AG09309 (cell line): ENCODE measurements at regions not wholly inside any gene's neighbourhood (a gene's known extent, or its start where the extent isn't known, plus 50 kb on each side); places are given as distances from the start of the nearest gene placed in this dataset.
A peak's percentile ranks its signal among the peaks of the same experiment; 100 is the strongest.
"Not testable (repeated sequence)": the region's sequence is repeated elsewhere in the genome, so short reads cannot be mapped to it uniquely, and the experiment has no call there.

Experiments used
- DNase-seq: peaks from one replicate; pipeline ENCODE4 v3.0.0-alpha.2; 2010; ENCODE audit warnings: low read depth
- H3K4me3 ChIP-seq: 2 replicates; pipeline ENCODE4 v1.5.1; 2011; ENCODE audit warnings: mild to moderate bottlenecking, low read depth, low read length, moderate library complexity; ENCODE audit not compliant: control insufficient read depth
- CTCF ChIP-seq: IDR thresholded peaks from 2 replicates; pipeline ENCODE4 v1.5.1; 2011; ENCODE audit warnings: mild to moderate bottlenecking, low read depth, low read length, inconsistent platforms; ENCODE audit not compliant: insufficient read depth, control insufficient read depth; ENCODE audit errors: missing control alignments

GRCh38 chr11:67881836-67882235 is 122.1 kb downstream of the UNC93B1 start:
- not testable (repeated sequence) for DNase-seq, H3K4me3 ChIP-seq

- DNase-seq, H3K4me3 ChIP-seq: not testable (repeated sequence)
Measured at GRCh38 chr11:67880594-67881196, 123.2 kb downstream of the UNC93B1 start.

- not testable (repeated sequence) for DNase-seq, H3K4me3 ChIP-seq
Measured at GRCh38 chr11:67878666-67879065, 125.2 kb downstream of the UNC93B1 start.

- H3K4me3 ChIP-seq, DNase-seq: not testable (repeated sequence)
Measured at GRCh38 chr11:67877316-67877715, 126.6 kb downstream of the UNC93B1 start.

- H3K4me3 ChIP-seq, DNase-seq: not testable (repeated sequence)
Measured at GRCh38 chr11:67873223-67873622, 130.7 kb downstream of the UNC93B1 start.

GRCh38 chr11:67871168-67871567 is 132.7 kb downstream of the UNC93B1 start:
- not testable (repeated sequence) for DNase-seq, H3K4me3 ChIP-seq

- not testable (repeated sequence) for DNase-seq, H3K4me3 ChIP-seq
Measured at GRCh38 chr11:67862896-67863295, 141.0 kb downstream of the UNC93B1 start.

GRCh38 chr11:67859513-67860161 is 144.3 kb downstream of the UNC93B1 start:
- not testable (repeated sequence) for H3K4me3 ChIP-seq, DNase-seq

GRCh38 chr11:67850747-67851146 is 153.2 kb downstream of the UNC93B1 start:
- not testable (repeated sequence) for DNase-seq, H3K4me3 ChIP-seq

- DNase-seq, H3K4me3 ChIP-seq: not testable (repeated sequence)
Measured at GRCh38 chr11:67849766-67850165, 154.1 kb downstream of the UNC93B1 start.

- TF ChIP-seq CTCF, result peak; percentile 30
- not testable (repeated sequence) for DNase-seq
Measured at GRCh38 chr11:67847896-67848875, 155.7 kb downstream of the UNC93B1 start.

GRCh38 chr11:67846303-67846702 is 157.6 kb downstream of the UNC93B1 start:
- DNase-seq, H3K4me3 ChIP-seq: not testable (repeated sequence)

More at GRCh38 chr11:67847896-67848875, 155.7 kb downstream of the UNC93B1 start:
- not testable (repeated sequence) for H3K4me3 ChIP-seq

- not testable (repeated sequence) for DNase-seq, H3K4me3 ChIP-seq
Measured at GRCh38 chr11:67845296-67845695, 158.6 kb downstream of the UNC93B1 start.

GRCh38 chr11:67840599-67840998 is 163.3 kb downstream of the UNC93B1 start:
- not testable (repeated sequence) for DNase-seq, H3K4me3 ChIP-seq

GRCh38 chr11:67830152-67830551 is 155.7 kb upstream of the ALDH3B2 start:
- not testable (repeated sequence) for DNase-seq, H3K4me3 ChIP-seq

GRCh38 chr11:67826951-67827296 is 152.5 kb upstream of the ALDH3B2 start:
- H3K4me3 ChIP-seq, DNase-seq: not testable (repeated sequence)
